CD4-positive, alpha-beta memory T cell (primary cell): ENCODE measurements at regions not wholly inside any gene's neighbourhood (a gene's known extent, or its start where the extent isn't known, plus 50 kb on each side); places are given as distances from the start of the nearest gene placed in this dataset.
A peak's percentile ranks its signal among the peaks of the same experiment; 100 is the strongest.

Source experiments
- CTCF ChIA-PET: fragments of 350-600 bp; sonication (Branson Sonifier 250); formaldehyde crosslinking; loops from one replicate; lab custom pipeline; 2021; ENCODE audit warnings: inconsistent platforms; ENCODE audit not compliant: partially characterized antibody; lab: Charles Lee
- POLR2A ChIA-PET: fragments of 350-600 bp; sonication (Branson Sonifier 250); formaldehyde crosslinking; loops from one replicate; lab custom pipeline; 2021; ENCODE audit not compliant: partially characterized antibody; lab: Charles Lee
- DNase-seq, 5 donors: peaks; one replicate each; pipeline versions ENCODE4 v3.0.0 to v3.0.0-alpha.2; 2020 to 2022; ENCODE audit warnings: mixed read lengths in 1 of 5
- H3K27ac ChIP-seq: one replicate; pipeline ENCODE4 v1.7.0; 2013; ENCODE audit warnings: low read depth, low read length
- H3K27me3 ChIP-seq: 2 replicates; pipeline ENCODE4 v1.7.0; 2013; ENCODE audit warnings: mild to moderate bottlenecking, low read length, moderate library complexity; ENCODE audit not compliant: insufficient read depth
- H3K36me3 ChIP-seq: 2 replicates; pipeline ENCODE4 v1.7.0; 2013; ENCODE audit warnings: mild to moderate bottlenecking, low read length, moderate library complexity; ENCODE audit not compliant: insufficient read depth
- H3K4me1 ChIP-seq: 2 replicates; pipeline ENCODE4 v1.7.0; 2013; ENCODE audit warnings: mild to moderate bottlenecking, low read length, moderate library complexity; ENCODE audit not compliant: insufficient read depth
- H3K4me3 ChIP-seq, 2 donors: one replicate each; pipeline ENCODE4 v1.7.0; 2013; ENCODE audit warnings: low read length in 2 of 2, mild to moderate bottlenecking in 1 of 2
- H3K9me3 ChIP-seq, 2 donors: one replicate each; pipeline ENCODE4 v1.7.0; 2013; ENCODE audit warnings: low read length in 2 of 2, control low read depth in 1 of 2; ENCODE audit not compliant: control insufficient read depth in 1 of 2
- H3K27ac Mint-ChIP-seq, 7 donors: one replicate each; pipeline ENCODE4 v1.8.0; 2020 to 2021; ENCODE audit warnings: mixed read lengths in 7 of 7, mild to moderate bottlenecking in 6 of 7, inconsistent platforms in 3 of 7, moderate library complexity in 3 of 7
- H3K27me3 Mint-ChIP-seq, 2 donors: one replicate each; pipeline ENCODE4 v1.8.0; 2020 to 2021; ENCODE audit warnings: mixed read lengths in 2 of 2
- H3K36me3 Mint-ChIP-seq, 2 donors: one replicate each; pipeline ENCODE4 v1.8.0; 2020 to 2021; ENCODE audit warnings: mixed read lengths in 2 of 2, inconsistent platforms in 1 of 2, mild to moderate bottlenecking in 1 of 2
- H3K4me1 Mint-ChIP-seq, 4 donors: one replicate each; pipeline ENCODE4 v1.8.0; 2020 to 2021; ENCODE audit warnings: mixed read lengths in 4 of 4, mild to moderate bottlenecking in 1 of 4
- H3K4me3 Mint-ChIP-seq, 8 donors: one replicate each; pipeline ENCODE4 v1.8.0; 2020 to 2021; ENCODE audit warnings: mixed read lengths in 8 of 8, mild to moderate bottlenecking in 7 of 8, moderate library complexity in 6 of 8, inconsistent platforms in 3 of 8
- H3K9me3 Mint-ChIP-seq, 8 donors: one replicate each; pipeline ENCODE4 v1.8.0; 2020 to 2021; ENCODE audit warnings: mixed read lengths in 8 of 8, mild to moderate bottlenecking in 5 of 8, inconsistent platforms in 3 of 8, moderate library complexity in 1 of 8
- intact Hi-C: fragments of 100-400 bp; cut with micrococcal nuclease; formaldehyde crosslinking; loops from one replicate; pipeline ENCODE4 v1.15.1; 2023

DNA sequence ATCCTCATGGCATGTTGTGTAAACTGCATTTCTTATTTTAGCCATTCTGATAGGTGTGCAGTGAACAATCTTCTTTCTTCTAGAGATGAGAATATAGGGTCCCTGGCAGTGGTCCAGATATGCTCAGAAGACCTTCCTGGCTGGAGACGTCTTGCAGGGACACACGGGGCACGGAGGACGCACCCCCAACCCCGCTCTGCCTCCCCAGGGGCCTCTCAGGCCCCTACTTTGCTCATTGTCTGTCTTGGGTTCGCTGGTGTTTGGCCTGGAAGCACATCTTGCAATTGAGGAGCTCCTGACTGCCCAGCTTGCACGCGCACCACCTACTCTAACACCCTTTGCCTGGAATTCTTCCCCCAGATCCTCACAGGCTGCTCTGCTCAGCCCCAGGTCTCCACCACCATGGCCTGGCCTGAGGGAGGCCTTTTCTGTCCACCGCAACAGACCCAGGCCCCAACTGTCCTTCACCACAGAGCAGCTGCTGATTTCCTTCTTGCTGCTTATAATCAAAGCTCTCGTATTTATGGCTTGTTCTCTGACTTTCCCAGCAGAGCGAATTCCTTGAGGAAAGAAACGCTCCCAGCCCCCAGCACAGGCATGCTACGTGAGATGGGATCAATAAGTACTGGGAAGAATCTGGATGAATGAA lies 295.9 kb upstream of the HDAC4 start:
- DNase-seq = no peak
- POLR2A ChIA-PET = no interaction called here
- H3K27ac ChIP-seq = no peak overlapping the region
- CTCF ChIA-PET = no interaction called here
- H3K4me1 Mint-ChIP-seq = no peaks in the 10 kb centered on the region
- no peaks in the 10 kb centered on the region for H3K36me3 Mint-ChIP-seq
- no peak overlapping the region for H3K4me3 Mint-ChIP-seq
- no peaks in the 10 kb centered on the region for H3K27me3 Mint-ChIP-seq
- intact Hi-C loops = no loop called here
- H3K27ac Mint-ChIP-seq = peak overlapping the region in 1 of 7 donors; percentile 25
- no peaks in the 10 kb centered on the region for H3K9me3 ChIP-seq
- H3K4me3 ChIP-seq = no peak overlapping the region
- no peaks in the 10 kb centered on the region for H3K9me3 Mint-ChIP-seq
- no peaks in the 10 kb centered on the region for H3K36me3 ChIP-seq
- H3K27me3 ChIP-seq = no peaks in the 10 kb centered on the region
- H3K4me1 ChIP-seq = no peaks in the 10 kb centered on the region

DNA sequence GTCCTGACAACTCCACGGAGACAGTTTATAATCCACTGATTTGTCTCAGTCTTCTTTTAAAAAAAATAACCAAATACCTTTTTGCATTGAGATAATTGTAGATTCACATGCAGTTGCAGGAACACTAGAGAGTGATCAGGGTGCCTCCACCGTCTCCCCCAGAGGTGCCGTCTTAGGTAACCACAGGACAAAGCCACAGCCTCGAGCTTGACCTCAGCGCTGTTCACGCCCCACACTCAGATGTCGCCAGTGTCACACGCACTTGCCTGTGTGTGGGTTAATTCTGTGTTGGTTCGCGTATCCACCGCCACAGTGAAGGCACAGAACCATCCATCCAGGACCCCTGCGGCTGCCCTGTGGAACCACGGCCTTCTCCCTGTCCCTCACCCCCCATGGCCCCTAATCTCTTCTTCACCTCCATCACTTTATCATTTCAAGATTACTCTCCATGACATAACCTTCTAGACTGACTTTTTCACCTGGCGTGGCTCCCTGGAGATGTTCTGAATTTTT lies 295.0 kb upstream of the HDAC4 start:
- H3K36me3 Mint-ChIP-seq = no peaks in the 10 kb centered on the region
- CTCF ChIA-PET = no interaction called here
- no peak for DNase-seq

DNA sequence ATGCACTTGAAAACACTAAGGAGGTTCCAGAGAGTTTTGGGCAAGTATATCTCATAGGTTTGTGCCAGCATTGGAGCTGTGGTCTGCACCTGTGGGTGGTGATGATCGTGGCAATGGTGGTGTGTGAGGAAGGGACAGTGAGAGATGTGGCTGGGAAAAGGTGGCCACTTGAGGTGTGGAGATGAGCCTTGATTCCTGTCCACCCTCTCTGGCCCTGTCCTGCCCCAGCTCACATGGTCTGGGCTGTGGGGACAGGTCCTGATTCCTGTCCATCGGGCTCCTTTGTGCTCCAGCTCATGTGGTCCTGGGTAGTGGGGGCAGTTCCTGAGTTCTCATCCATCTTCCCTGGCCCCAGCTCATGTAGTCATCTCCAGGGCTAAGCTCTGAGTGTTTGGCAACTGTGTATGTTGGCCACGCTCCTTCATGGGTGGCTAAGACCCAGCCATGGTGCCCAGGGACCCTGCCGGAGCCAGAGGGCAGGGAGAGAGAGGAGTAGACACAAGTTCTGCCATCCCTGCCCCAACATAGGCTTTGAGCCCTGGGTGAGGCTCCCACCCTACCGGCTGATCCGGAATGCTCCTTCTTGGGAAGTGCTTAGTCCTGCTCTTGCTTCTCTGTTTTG lies 294.4 kb upstream of the HDAC4 start:
- no peaks in the 10 kb centered on the region for H3K36me3 ChIP-seq
- H3K27me3 Mint-ChIP-seq = no peaks in the 10 kb centered on the region
- H3K9me3 Mint-ChIP-seq = no peaks in the 10 kb centered on the region
- H3K4me1 ChIP-seq = no peaks in the 10 kb centered on the region
- no peaks in the 10 kb centered on the region for H3K4me1 Mint-ChIP-seq
- no peaks in the 10 kb centered on the region for H3K9me3 ChIP-seq
- no peak overlapping the region for H3K4me3 Mint-ChIP-seq
- H3K27ac ChIP-seq = no peak overlapping the region
- H3K4me3 ChIP-seq = no peak overlapping the region
- no peaks in the 10 kb centered on the region for H3K27me3 ChIP-seq
- no peaks in the 10 kb centered on the region for H3K36me3 Mint-ChIP-seq
- ChIA-PET POLR2A (no interaction called here), CTCF (no interaction called here)
- intact Hi-C loops = no loop called here
- no peak for DNase-seq
- H3K27ac Mint-ChIP-seq = no peak overlapping the region

More for the DNA sequence above, 295.0 kb upstream of the HDAC4 start:
- Histone ChIP-seq H3K27ac (no peak overlapping the region), H3K9me3 (no peaks in the 10 kb centered on the region), H3K4me1 (no peaks in the 10 kb centered on the region), H3K4me3 (no peak overlapping the region), H3K36me3 (no peaks in the 10 kb centered on the region), H3K27me3 (no peaks in the 10 kb centered on the region)
- Mint-ChIP-seq H3K4me1 (no peaks in the 10 kb centered on the region), H3K27ac (no peak overlapping the region), H3K27me3 (no peaks in the 10 kb centered on the region), H3K4me3 (no peak overlapping the region), H3K9me3 (no peaks in the 10 kb centered on the region)
- intact Hi-C loops = no loop called here
- POLR2A ChIA-PET = no interaction called here

DNA sequence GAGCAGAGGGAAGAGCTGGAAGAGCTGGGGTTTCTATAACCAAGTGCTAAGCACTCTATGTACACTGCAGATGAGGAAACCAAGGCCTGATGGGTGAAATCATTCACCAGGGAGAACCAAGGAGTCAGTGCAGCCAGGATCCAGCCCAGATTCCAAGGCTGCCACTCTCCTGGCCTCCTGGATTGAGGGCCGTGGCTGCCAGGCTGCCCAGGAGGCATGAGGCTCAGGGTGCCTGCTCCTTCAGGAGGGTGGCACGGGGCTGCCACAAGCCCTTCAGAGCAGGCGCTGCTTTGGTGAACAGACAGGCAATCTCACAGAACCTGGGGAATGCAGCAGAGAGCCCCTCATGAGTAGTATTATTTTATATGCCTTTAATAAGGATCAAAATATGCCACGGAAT lies 293.7 kb upstream of the HDAC4 start:
- ChIA-PET POLR2A (no interaction called here), CTCF (no interaction called here)
- no peaks in the 10 kb centered on the region for H3K9me3 ChIP-seq
- DNase-seq = no peak
- intact Hi-C loops = no loop called here
- H3K27me3 Mint-ChIP-seq = no peaks in the 10 kb centered on the region
- no peaks in the 10 kb centered on the region for H3K36me3 Mint-ChIP-seq
- no peak overlapping the region for H3K27ac ChIP-seq
- no peaks in the 10 kb centered on the region for H3K9me3 Mint-ChIP-seq
- no peak overlapping the region for H3K4me3 ChIP-seq
- H3K27ac Mint-ChIP-seq = no peak overlapping the region
- no peaks in the 10 kb centered on the region for H3K4me1 ChIP-seq
- H3K36me3 ChIP-seq = no peaks in the 10 kb centered on the region
- H3K4me1 Mint-ChIP-seq = no peaks in the 10 kb centered on the region
- no peak overlapping the region for H3K4me3 Mint-ChIP-seq
- H3K27me3 ChIP-seq = no peaks in the 10 kb centered on the region

DNA sequence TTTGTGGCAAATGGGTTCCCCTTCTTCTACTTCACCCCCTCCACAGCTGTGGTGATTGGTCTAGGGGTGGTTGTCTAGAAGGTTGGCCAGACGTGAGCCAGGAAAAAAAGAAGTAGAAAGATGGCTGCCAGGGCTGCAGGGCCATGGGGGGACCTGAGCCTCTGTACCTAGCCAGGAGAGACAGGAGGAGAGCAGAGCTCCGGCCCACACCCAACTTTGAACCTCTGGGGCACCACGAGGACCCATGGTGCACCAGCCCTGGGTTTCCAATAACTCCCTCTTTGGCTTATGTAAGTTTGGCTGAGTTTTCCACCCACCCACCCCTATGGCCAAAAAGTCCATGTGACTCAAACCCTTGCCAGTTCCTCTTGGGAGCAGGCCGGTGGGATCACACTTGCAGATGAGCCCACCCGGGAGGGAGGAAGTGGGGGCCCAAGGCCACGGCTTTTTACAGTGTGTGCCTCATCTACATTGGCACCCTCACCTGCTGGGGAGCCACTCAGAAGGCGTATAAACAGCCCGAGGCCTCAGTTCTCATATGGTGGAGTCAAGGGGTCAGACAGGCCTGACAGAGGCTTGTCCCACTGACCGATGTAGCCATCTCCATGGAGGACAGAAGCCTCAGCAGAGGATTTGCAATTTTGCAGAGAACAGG lies 293.1 kb upstream of the HDAC4 start:
- Mint-ChIP-seq H3K4me1 (no peaks in the 10 kb centered on the region), H3K27ac (peak overlapping the region in 1 of 7 donors; percentile 30), H3K9me3 (no peaks in the 10 kb centered on the region), H3K27me3 (no peaks in the 10 kb centered on the region), H3K36me3 (no peaks in the 10 kb centered on the region), H3K4me3 (no peak overlapping the region)
- ChIA-PET CTCF (no interaction called here), POLR2A (no interaction called here)
- H3K27me3 ChIP-seq = no peaks in the 10 kb centered on the region
- no peak for DNase-seq
- H3K27ac ChIP-seq = no peak overlapping the region
- no peaks in the 10 kb centered on the region for H3K9me3 ChIP-seq
- H3K4me1 ChIP-seq = no peaks in the 10 kb centered on the region
- no peaks in the 10 kb centered on the region for H3K36me3 ChIP-seq
- no peak overlapping the region for H3K4me3 ChIP-seq
- intact Hi-C loops = no loop called here

DNA sequence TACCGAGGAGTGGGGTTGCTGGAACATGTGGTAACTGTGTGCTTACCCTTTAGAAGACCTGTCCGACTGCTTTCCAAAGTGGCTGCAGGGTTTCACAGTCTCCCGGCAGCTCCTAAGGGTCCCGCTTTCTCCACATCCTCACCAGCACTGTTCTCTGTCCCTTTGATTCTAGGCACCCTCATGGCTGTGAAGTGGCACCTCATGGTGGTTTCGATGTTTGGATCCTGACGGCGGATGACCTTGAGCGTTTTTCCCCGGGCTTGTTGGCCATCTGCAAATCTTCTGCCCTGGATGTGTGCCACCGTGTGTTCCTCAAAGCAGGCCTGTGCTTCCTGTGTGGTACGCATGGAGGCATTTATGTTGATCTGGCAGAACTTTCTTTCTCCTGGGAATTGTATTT lies 292.5 kb upstream of the HDAC4 start:
- H3K9me3 ChIP-seq = no peaks in the 10 kb centered on the region
- peaks cover 0 to 1% (median 0%) of the 10 kb centered on the region in 8 donors for H3K9me3 Mint-ChIP-seq
- H3K27ac Mint-ChIP-seq = no peak overlapping the region
- no peak for DNase-seq
- H3K4me3 ChIP-seq = no peak overlapping the region
- no peaks in the 10 kb centered on the region for H3K36me3 Mint-ChIP-seq
- POLR2A ChIA-PET = no interaction called here
- intact Hi-C loops = no loop called here
- no peak overlapping the region for H3K27ac ChIP-seq
- H3K27me3 Mint-ChIP-seq = peaks cover under 1 to 2% of the 10 kb centered on the region in 2 donors
- CTCF ChIA-PET = no interaction called here
- H3K4me1 ChIP-seq = no peaks in the 10 kb centered on the region
- no peak overlapping the region for H3K4me3 Mint-ChIP-seq
- no peaks in the 10 kb centered on the region for H3K4me1 Mint-ChIP-seq
- no peaks in the 10 kb centered on the region for H3K27me3 ChIP-seq
- no peaks in the 10 kb centered on the region for H3K36me3 ChIP-seq

DNA sequence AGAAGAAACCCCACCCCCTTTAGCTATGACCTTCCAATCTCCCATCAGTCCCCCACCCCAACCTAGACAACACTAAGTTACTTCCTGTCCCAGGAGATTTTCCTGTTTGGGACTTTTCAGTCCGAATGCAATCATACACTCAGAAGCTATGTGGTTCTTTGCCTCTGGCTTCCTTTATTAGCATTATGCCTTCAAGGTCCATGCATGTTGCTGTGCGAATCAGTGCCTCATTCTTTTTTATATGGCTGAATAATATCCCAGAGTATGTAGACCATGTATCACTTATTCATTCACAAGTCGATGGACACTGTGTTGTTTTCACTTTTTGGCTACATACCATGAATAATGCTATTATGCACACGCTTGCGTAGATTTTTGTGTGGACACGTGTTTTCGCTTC lies 292.1 kb upstream of the HDAC4 start:
- no peaks in the 10 kb centered on the region for H3K27me3 ChIP-seq
- no peaks in the 10 kb centered on the region for H3K4me1 ChIP-seq
- peaks cover 2 to 5% of the 10 kb centered on the region in 2 donors for H3K27me3 Mint-ChIP-seq
- DNase-seq = no peak
- intact Hi-C loops = no loop called here
- no peaks in the 10 kb centered on the region for H3K4me1 Mint-ChIP-seq
- no peaks in the 10 kb centered on the region for H3K9me3 ChIP-seq
- H3K27ac Mint-ChIP-seq = no peak overlapping the region
- POLR2A ChIA-PET = no interaction called here
- no peaks in the 10 kb centered on the region for H3K36me3 Mint-ChIP-seq
- no peak overlapping the region for H3K27ac ChIP-seq
- no peaks in the 10 kb centered on the region for H3K36me3 ChIP-seq
- peaks cover 0 to 1% (median 0%) of the 10 kb centered on the region in 8 donors for H3K9me3 Mint-ChIP-seq
- H3K4me3 ChIP-seq = no peak overlapping the region
- CTCF ChIA-PET = no interaction called here
- no peak overlapping the region for H3K4me3 Mint-ChIP-seq
